ENCODE measurements at regions not wholly inside any gene's neighbourhood (a gene's known extent, or its start where the extent isn't known, plus 50 kb on each side); places are given as distances from the start of the nearest gene placed in this dataset.
"Not testable (repeated sequence)": the region's sequence is repeated elsewhere in the genome, so short reads cannot be mapped to it uniquely, and the experiment has no call there.

DNA sequence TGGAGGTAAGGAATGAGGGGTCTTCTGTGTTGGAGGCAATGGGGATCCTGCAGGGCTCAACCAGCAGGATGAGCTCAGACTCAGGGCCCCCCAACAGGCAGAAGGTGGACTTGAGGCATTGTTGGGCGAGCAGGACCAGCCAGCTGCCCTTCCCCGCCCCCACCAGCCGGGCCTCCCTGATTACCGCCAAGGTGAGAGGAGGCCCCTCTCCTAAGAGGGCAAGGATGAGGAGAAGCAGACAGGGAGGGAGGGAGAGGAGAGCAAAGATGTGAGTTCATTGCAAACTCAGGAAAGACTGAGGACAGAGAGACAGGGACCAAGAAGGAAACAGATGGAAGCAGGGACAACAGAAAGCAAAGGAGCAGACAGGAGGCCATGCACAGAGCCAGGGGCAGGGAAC lies 272.8 kb upstream of the XYLT1 start:
- no peaks in the 10 kb centered on the region for H3K4me1 ChIP-seq (replicated peaks)
- DNase-seq (ENCODE audit: low read depth in 1 of 2, low spot score in 2 of 2) = no peak
- H3K27me3 ChIP-seq (replicated peaks) = no peaks in the 10 kb centered on the region
- H3K27ac ChIP-seq = no peak overlapping the region
- no peaks in the 10 kb centered on the region for H3K36me3 ChIP-seq
- H3K4me3 ChIP-seq = no peak overlapping the region
- H3K9me3 ChIP-seq (replicated peaks) = no peaks in the 10 kb centered on the region

DNA sequence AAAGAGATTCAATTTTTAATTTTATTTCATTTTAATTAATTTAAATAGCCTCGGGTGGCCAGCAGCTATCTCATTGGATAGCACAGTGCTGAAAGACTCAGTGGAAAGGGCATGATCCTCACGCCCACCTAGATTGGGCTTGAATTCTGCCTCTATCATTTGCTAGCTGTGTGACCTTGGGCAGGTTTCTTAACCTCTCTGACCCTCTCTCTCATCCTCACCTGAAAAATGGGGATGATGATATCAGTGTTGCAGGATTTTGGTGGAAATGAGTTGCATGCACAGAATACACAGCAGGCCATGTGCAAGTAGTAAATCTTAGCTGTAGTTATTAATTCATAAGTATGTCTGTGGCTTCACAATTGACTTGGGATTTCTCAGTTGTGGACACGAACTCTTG lies 272.4 kb upstream of the XYLT1 start:
- H3K9me3 ChIP-seq (replicated peaks) = no peaks in the 10 kb centered on the region
- H3K27ac ChIP-seq = no peak overlapping the region
- H3K27me3 ChIP-seq (replicated peaks) = no peaks in the 10 kb centered on the region
- H3K36me3 ChIP-seq = no peaks in the 10 kb centered on the region
- H3K4me3 ChIP-seq = no peak overlapping the region
- H3K4me1 ChIP-seq (replicated peaks) = no peaks in the 10 kb centered on the region
- no peak for DNase-seq (ENCODE audit: low read depth in 1 of 2, low spot score in 2 of 2)

DNA sequence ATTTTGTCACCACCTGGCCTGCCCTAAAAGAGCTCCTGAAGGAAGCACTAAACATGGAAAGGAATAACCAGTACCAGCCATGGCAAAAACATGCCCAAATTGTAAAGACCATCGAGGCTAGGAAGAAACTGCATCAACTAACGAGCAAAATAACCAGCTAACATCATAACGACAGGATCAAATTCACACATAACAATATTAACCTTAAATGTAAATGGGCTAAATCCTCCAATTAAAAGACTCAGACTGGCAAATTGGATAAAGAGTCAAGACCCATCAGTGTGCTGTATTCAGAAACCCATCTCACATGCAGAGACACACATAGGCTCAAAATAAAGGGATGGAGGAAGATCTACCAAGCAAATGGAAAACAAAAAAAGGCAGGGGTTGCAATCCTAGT lies 264.3 kb upstream of the XYLT1 start:
- not testable (repeated sequence) for H3K36me3 ChIP-seq

DNA sequence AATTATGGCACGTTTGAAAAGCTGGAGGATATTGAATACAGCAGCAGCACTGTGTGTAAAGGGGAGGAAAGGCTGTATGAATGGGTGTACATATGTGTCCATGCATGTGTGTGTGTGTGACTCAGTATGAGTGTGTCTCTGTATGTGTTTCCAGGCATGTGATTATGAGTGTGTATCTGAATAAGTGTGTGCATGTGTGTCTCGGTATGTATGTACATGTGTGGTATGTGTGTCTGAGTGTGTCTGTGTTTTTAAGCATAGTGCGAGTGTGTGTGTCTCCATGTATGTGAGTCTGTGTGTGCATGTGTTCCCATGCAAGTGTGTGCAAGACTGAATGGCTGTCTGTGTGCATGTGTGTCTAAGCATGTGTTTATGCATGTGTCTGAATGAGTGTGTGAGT lies 259.1 kb upstream of the XYLT1 start:
- H3K4me1 ChIP-seq (replicated peaks) = no peaks in the 10 kb centered on the region
- H3K27ac ChIP-seq = no peak overlapping the region
- H3K36me3 ChIP-seq = no peaks in the 10 kb centered on the region
- no peaks in the 10 kb centered on the region for H3K27me3 ChIP-seq (replicated peaks)
- DNase-seq (ENCODE audit: low read depth in 1 of 2, low spot score in 2 of 2) = no peak
- no peak overlapping the region for H3K4me3 ChIP-seq
- no peaks in the 10 kb centered on the region for H3K9me3 ChIP-seq (replicated peaks)

More for the DNA sequence above, 264.3 kb upstream of the XYLT1 start:
- H3K27ac ChIP-seq; H3K4me3 ChIP-seq; DNase-seq (ENCODE audit: low read depth in 1 of 2, low spot score in 2 of 2); H3K4me1 ChIP-seq (replicated peaks); H3K27me3 ChIP-seq (replicated peaks); H3K9me3 ChIP-seq (replicated peaks): not testable (repeated sequence)

DNA sequence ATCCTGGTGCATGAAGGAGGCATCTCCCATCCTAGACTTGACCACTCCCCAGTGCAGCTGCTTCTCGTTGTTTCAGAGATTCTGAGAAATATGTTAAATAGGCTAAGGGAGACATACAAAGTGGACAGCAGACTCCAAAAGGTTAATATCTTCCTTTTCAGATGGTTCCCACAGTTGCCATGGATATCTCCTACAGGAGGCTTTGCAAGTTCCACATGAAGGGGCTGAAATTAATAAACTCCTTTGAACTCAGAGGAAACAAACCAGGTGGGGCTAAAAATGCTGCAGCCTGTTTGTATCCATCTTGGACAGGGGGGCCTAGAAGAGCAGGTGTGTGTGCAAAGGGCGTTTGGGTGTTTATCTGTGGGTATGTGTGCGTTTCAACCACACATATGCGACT lies 257.4 kb upstream of the XYLT1 start:
- no peaks in the 10 kb centered on the region for H3K4me1 ChIP-seq (replicated peaks)
- H3K9me3 ChIP-seq (replicated peaks) = no peaks in the 10 kb centered on the region
- no peaks in the 10 kb centered on the region for H3K36me3 ChIP-seq
- H3K4me3 ChIP-seq = no peak overlapping the region
- H3K27ac ChIP-seq = no peak overlapping the region
- H3K27me3 ChIP-seq (replicated peaks) = no peaks in the 10 kb centered on the region; the same call in 1 of the 2 replicates
- DNase-seq (ENCODE audit: low read depth in 1 of 2, low spot score in 2 of 2) = no peak

DNA sequence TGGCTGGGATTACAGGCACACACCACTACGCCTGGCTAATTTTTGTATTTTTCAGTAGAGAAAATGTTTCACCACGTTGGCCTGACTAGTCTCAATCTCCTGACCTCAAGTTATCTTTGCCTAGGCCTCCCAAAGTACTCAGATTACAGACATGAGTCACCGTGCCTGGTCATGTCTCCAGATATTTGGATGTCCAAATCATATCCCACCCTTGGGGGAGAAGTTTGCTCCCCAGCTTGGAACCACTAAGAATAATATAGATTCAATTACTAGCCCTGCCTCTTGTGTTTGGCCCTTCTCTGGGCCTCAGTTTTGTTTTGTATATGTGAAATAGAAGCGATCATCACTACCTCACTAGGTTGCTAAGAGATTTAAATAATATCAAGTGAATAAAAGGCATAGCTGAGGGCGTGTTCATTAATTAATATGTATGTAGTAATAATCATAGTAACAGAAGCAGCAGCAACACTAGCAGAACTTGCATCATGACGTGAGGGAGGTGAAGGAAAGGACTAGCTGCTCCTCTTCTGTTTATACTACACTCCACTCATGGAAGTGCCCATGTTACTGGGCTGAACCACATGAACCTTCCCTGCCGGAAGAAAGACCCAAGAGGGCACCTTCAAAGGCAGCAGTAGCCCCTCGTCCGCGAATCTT lies 253.6 kb upstream of the XYLT1 start:
- Histone ChIP-seq H3K4me3 (no peak overlapping the region), H3K36me3 (no peaks in the 10 kb centered on the region), H3K9me3 (replicated peaks) (no peaks in the 10 kb centered on the region), H3K27ac (no peak overlapping the region), H3K27me3 (replicated peaks) (no peaks in the 10 kb centered on the region; the same call in 1 of the 2 replicates), H3K4me1 (replicated peaks) (no peaks in the 10 kb centered on the region)
- DNase-seq (ENCODE audit: low read depth in 1 of 2, low spot score in 2 of 2) = no peak

DNA sequence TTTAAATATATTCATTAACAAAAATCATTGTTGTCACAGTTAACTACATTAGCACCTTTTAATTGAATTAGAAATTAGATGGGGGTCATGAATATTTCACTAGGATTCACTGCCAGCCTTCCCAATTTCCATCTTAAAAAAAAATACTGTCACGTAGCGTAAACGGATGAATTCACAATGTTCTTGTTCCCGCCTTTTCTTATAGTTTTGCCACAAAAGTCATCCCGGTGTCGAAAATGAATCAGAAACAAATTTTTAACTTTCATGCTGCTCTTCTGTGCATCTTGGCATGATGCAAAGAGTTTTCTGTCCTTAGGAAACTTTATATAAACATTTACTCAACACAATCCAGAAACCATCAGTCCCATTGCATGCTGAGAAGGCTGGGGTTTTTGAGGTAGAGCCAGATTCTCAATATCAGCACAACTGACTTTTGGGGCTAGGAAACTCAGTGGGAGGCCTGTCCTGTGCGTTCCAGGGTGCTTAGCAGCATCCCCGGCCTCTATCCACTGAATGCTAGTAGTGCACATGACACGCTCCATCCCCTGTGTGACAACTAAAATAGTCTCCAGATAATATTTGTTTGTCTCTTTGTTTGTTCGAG lies 252.9 kb upstream of the XYLT1 start:
- Histone ChIP-seq H3K4me1 (replicated peaks) (no peaks in the 10 kb centered on the region), H3K27me3 (replicated peaks) (no peaks in the 10 kb centered on the region; the same call in 1 of the 2 replicates), H3K36me3 (no peaks in the 10 kb centered on the region), H3K4me3 (no peak overlapping the region), H3K27ac (no peak overlapping the region), H3K9me3 (replicated peaks) (no peaks in the 10 kb centered on the region)
- DNase-seq (ENCODE audit: low read depth in 1 of 2, low spot score in 2 of 2) = no peak

DNA sequence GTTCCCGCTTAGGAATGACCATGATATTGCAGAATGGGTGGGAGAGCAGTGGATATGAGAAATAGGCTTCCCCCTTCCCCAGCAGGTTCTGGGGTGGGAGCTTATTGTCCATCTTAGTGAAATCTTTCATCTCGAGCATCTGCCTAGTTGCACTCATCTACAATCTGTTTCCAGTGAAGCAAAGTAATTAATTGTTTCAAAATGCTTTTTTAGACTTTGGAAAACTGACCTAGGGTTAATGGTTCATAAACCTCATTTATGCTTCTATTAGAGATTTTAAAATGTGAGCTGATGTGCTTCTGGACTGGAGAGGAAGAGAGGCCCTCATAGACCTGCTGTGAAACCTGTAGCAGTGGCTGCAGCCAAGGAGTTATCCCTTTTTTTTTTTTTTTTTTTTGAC lies 247.7 kb upstream of the XYLT1 start:
- no peaks in the 10 kb centered on the region for H3K9me3 ChIP-seq (replicated peaks)
- H3K4me3 ChIP-seq = no peak overlapping the region
- H3K36me3 ChIP-seq = no peaks in the 10 kb centered on the region
- no peaks in the 10 kb centered on the region; the same call in 1 of the 2 replicates for H3K27me3 ChIP-seq (replicated peaks)
- no peaks in the 10 kb centered on the region for H3K4me1 ChIP-seq (replicated peaks)
- H3K27ac ChIP-seq = no peak overlapping the region
- no peak for DNase-seq (ENCODE audit: low read depth in 1 of 2, low spot score in 2 of 2)

DNA sequence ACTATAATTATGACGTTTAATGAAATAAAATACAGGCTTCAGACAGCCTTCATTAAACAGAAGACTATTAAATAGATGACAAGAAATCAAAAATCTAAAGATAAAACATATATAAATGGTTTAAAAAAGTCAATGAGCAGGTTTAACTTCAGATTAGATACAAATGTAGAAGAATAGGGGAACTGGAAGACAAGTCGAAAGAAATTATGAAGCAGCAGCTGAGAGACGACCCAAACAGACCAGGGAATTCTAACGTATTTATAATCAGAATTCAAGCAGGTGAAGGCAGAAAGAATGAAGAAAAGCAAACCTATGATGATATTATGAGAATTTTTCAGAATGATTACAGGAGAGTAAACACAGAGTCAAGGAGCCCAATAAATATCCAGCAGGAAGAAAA lies 235.1 kb upstream of the XYLT1 start:
- Histone ChIP-seq H3K4me1 (replicated peaks) (no peaks in the 10 kb centered on the region), H3K27me3 (replicated peaks) (no peaks in the 10 kb centered on the region), H3K4me3 (no peak overlapping the region), H3K27ac (no peak overlapping the region), H3K9me3 (replicated peaks) (no peaks in the 10 kb centered on the region), H3K36me3 (no peaks in the 10 kb centered on the region)
- no peak for DNase-seq (ENCODE audit: low read depth in 1 of 2, low spot score in 2 of 2)

DNA sequence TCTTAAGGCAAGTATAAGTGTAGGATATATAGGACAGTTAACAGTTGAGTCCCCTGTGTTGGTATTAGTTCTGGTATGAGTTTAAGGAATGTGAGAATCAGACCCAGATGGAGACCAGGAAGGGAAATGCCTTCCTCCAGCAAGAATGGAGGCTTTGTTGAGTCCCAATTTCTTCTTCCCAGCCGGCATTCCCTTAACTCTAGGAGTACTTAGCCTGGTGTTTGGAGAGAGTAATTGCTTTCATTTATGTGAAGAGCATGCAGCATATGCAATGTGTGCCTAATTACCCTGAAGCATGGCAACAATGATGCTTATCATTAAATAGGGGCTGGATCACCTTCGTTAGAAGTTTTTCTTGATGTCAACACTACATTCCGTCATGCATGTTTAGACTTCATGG lies 225.9 kb upstream of the XYLT1 start:
- Histone ChIP-seq H3K9me3 (replicated peaks) (no peaks in the 10 kb centered on the region), H3K36me3 (no peaks in the 10 kb centered on the region), H3K4me3 (no peak overlapping the region), H3K27me3 (replicated peaks) (peaks cover 2% of the 10 kb centered on the region; the same call in 1 of the 2 replicates), H3K4me1 (replicated peaks) (no peaks in the 10 kb centered on the region), H3K27ac (no peak overlapping the region)
- no peak for DNase-seq (ENCODE audit: low read depth in 1 of 2, low spot score in 2 of 2)

DNA sequence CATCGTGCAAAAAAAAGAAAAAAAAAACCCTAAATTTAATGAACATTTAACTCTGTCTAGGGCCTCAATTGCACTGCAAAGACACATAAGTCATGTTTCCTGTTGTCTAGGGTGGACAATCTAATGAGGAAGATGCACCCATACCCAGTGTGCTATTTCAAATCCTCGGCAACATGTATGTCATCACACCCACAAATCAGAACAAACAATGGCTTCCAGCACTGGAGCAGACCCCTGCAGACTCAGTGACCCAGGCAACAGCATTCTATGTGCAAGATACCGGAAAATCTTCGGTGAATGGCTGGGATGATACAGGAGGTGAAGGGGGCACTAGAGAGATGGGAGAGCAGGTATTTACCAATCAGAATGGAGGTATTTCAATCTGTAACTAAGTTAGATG lies 221.7 kb upstream of the XYLT1 start:
- Histone ChIP-seq H3K27me3 (replicated peaks) (peaks cover 4% of the 10 kb centered on the region; the same call in 1 of the 2 replicates), H3K4me1 (replicated peaks) (no peaks in the 10 kb centered on the region)

DNA sequence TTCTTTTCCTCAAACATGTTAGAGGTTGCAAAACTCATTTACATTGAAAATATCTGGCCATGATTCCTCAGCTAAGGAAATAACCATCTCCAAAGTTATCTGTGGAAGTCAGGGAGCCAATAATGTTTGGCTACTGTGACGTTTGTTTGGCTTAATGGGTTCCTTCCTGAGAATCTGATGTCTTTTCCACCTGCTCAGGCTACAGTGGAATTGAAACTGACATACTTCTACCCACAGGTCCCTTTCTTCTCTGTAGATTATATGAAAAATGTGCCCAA lies 221.1 kb upstream of the XYLT1 start:
- no peaks in the 10 kb centered on the region for H3K4me1 ChIP-seq (replicated peaks)
- no peak overlapping the region for H3K27ac ChIP-seq
- no peaks in the 10 kb centered on the region for H3K36me3 ChIP-seq
- no peaks in the 10 kb centered on the region for H3K9me3 ChIP-seq (replicated peaks)
- DNase-seq (ENCODE audit: low read depth in 1 of 2, low spot score in 2 of 2) = no peak
- H3K4me3 ChIP-seq = no peak overlapping the region
- peaks cover 4% of the 10 kb centered on the region; the same call in 1 of the 2 replicates for H3K27me3 ChIP-seq (replicated peaks)

More for the DNA sequence above, 221.7 kb upstream of the XYLT1 start:
- Histone ChIP-seq H3K9me3 (replicated peaks) (no peaks in the 10 kb centered on the region), H3K4me3 (no peak overlapping the region), H3K27ac (no peak overlapping the region), H3K36me3 (no peaks in the 10 kb centered on the region)
- no peak for DNase-seq (ENCODE audit: low read depth in 1 of 2, low spot score in 2 of 2)

DNA sequence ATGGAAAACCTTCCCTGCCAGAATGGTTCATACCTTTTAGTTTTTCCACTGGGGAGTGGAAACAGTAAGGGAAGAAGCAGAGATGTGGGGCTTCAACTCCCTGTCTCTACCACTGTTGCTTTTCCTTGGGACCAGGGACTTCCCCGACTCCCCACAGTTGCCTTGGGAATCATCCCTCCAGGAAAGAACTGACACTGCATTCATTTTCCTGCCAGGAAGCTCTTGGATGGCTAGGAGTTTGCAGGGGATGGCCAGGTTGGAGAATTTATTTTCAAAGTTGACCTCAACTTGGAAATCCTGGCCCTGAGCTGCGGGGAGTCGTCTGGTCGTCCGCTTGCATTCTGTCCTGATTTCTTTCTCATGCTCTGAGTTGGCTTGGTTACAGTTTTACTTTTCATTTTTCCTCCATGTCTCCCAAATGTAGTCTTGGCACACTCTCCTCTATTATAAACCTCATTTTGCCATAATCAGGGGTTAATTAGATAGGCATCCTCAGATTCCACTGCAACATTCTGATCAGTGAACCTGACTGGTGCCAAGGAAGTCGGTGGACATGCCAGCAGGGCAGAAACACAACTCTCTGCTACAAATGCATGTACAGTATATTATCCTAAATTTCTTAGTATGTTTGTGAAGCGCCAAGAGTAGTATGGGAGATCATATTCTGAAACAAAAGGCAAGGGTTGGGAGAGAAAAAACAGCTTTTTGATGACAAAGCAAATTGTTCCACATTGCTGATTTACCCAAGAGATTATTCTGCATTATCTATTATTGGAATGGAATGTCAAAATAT lies 220.5 kb upstream of the XYLT1 start:
- Histone ChIP-seq H3K4me3 (no peak overlapping the region), H3K27me3 (replicated peaks) (peaks cover 4% of the 10 kb centered on the region; the same call in 1 of the 2 replicates), H3K36me3 (no peaks in the 10 kb centered on the region), H3K9me3 (replicated peaks) (no peaks in the 10 kb centered on the region), H3K4me1 (replicated peaks) (no peaks in the 10 kb centered on the region), H3K27ac (no peak overlapping the region)
- DNase-seq (ENCODE audit: low read depth in 1 of 2, low spot score in 2 of 2) = no peak

DNA sequence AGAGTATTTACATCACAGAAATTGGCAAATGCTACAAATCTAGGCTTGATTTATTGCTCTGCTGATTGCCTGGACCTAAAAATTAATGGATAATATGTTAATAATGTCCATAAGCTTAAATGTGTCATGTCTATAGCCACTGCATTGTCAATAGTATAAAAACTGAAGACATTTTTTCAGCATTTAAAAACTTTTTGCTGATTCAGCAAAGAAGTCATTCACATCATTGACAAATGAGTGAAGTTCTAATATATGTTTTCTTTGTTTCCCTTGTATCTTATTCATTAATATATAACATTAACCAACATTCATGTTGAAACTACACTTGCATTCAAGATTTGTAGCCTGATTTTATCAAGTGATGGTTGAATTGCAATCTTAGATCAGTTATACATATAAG lies 214.7 kb upstream of the XYLT1 start:
- no peaks in the 10 kb centered on the region for H3K4me1 ChIP-seq (replicated peaks)
- no peaks in the 10 kb centered on the region for H3K27me3 ChIP-seq (replicated peaks)
- no peak for DNase-seq (ENCODE audit: low read depth in 1 of 2, low spot score in 2 of 2)
- H3K27ac ChIP-seq = no peak overlapping the region
- no peak overlapping the region for H3K4me3 ChIP-seq
- H3K9me3 ChIP-seq (replicated peaks) = no peaks in the 10 kb centered on the region
- H3K36me3 ChIP-seq = no peaks in the 10 kb centered on the region
